SK-N-SH (cell line): ENCODE measurements at regions not wholly inside any gene's neighbourhood (a gene's known extent, or its start where the extent isn't known, plus 50 kb on each side); places are given as distances from the start of the nearest gene placed in this dataset.

ENCODE experiments used
- CTCF ChIA-PET: fragments of 300-600, 350-600 bp; formaldehyde crosslinking; extraction: SDS; loops from one replicate; lab custom pipeline; 2021; lab: Yijun Ruan, JAX
- POLR2A ChIA-PET: fragments of 350-600 bp; sonication (Branson Sonifier 250); formaldehyde crosslinking; extraction: SDS; loops from one replicate; lab custom pipeline; 2020; ENCODE audit warnings: antibody characterized with exemption, inconsistent platforms; lab: Yijun Ruan, JAX
- DNase-seq: peaks from one replicate; pipeline ENCODE4 v3.0.0; 2012
- H2AFZ ChIP-seq: fragments of 200-600 bp; sonication (generic); 2 replicates; pipeline ENCODE4 v1.8.1; 2016; ENCODE audit warnings: antibody characterized with exemption, mild to moderate bottlenecking, low read depth
- H3F3A ChIP-seq: fragments of 200-600 bp; sonication (generic); replicated peaks from 2 replicates; pipeline ENCODE3; 2016; ENCODE audit warnings: antibody characterized with exemption, mild to moderate bottlenecking; ENCODE audit not compliant: insufficient read depth
- H3K27ac ChIP-seq, 2 experiments: fragments of 200-500 bp in 1 of 2; fragments of 200-600 bp in 1 of 2; sonication (Bioruptor generic) in 1 of 2; sonication (generic), shearing (Covaris generic) in 1 of 2; 2 replicates each; pipeline versions ENCODE4 v1.5.1 to v1.6.1; 2014 to 2016; ENCODE audit warnings: low read depth in 2 of 2, inconsistent platforms in 1 of 2, low read length in 1 of 2, mild to moderate bottlenecking in 1 of 2, mixed read lengths in 1 of 2
- H3K27me3 ChIP-seq: fragments of 200-600 bp; sonication (generic), shearing (Covaris generic); 2 replicates; pipeline ENCODE4 v1.6.1; 2016; ENCODE audit warnings: mixed run types; ENCODE audit not compliant: insufficient read depth
- H3K36me3 ChIP-seq, 2 experiments: fragments of 200-500 bp in 1 of 2; fragments of 200-600 bp in 1 of 2; sonication (Bioruptor generic) in 1 of 2; sonication (generic) in 1 of 2; replicated peaks in 1 of 2; 2 replicates each; pipeline versions ENCODE3 to v1.5.1; 2014 to 2016; ENCODE audit warnings: low read length in 1 of 2, mild to moderate bottlenecking in 1 of 2; ENCODE audit not compliant: insufficient read depth in 2 of 2, control insufficient read depth in 1 of 2
- H3K4me1 ChIP-seq, 2 experiments: fragments of 200-500 bp in 1 of 2; fragments of 200-600 bp in 1 of 2; sonication (Bioruptor generic) in 1 of 2; sonication (generic), shearing (Covaris generic) in 1 of 2; 2 replicates each; pipeline versions ENCODE4 v1.5.1 to v1.6.1; 2014 to 2016; ENCODE audit warnings: low read depth in 1 of 2, low read length in 1 of 2, mixed run types in 1 of 2; ENCODE audit not compliant: insufficient read depth in 2 of 2, control insufficient read depth in 1 of 2
- H3K4me2 ChIP-seq: fragments of 200-600 bp; sonication (generic), shearing (Covaris generic); 2 replicates; pipeline ENCODE4 v1.6.1; 2017; ENCODE audit warnings: mixed run types
- H3K4me3 ChIP-seq, 2 experiments: fragments of 200-500 bp in 1 of 2; fragments of 200-600 bp in 1 of 2; sonication (Bioruptor generic) in 1 of 2; sonication (generic), shearing (Covaris generic) in 1 of 2; 2 replicates each; pipeline versions ENCODE4 v1.5.1 to v1.8.1; 2014 to 2016; ENCODE audit warnings: low read depth in 2 of 2, inconsistent platforms in 1 of 2, low read length in 1 of 2, mild to moderate bottlenecking in 1 of 2, mixed read lengths in 1 of 2, moderate library complexity in 1 of 2
- H3K79me2 ChIP-seq: fragments of 200-600 bp; sonication (generic); 2 replicates; pipeline ENCODE4 v1.8.1; 2017; ENCODE audit warnings: mild to moderate bottlenecking; ENCODE audit not compliant: insufficient read depth
- H3K9ac ChIP-seq: fragments of 200-600 bp; sonication (generic); 2 replicates; pipeline ENCODE4 v1.6.1; 2017; ENCODE audit warnings: mixed run types
- H3K9me2 ChIP-seq: fragments of 200-600 bp; sonication (generic); 2 replicates; pipeline ENCODE4 v1.6.1; 2017; ENCODE audit warnings: mixed run types
- H3K9me3 ChIP-seq: fragments of 200-600 bp; sonication (generic); 2 replicates; pipeline ENCODE4 v1.6.1; 2017; ENCODE audit warnings: mixed run types, mild to moderate bottlenecking, moderate library complexity
- H4K20me1 ChIP-seq: fragments of 200-600 bp; sonication (generic); 2 replicates; pipeline ENCODE4 v1.6.1; 2017; ENCODE audit warnings: mild to moderate bottlenecking, mixed run types; ENCODE audit not compliant: insufficient read depth
- CHD2 ChIP-seq: fragments of 150-350 bp; IDR thresholded peaks from 2 replicates; pipeline ENCODE4 v1.6.1; 2018; ENCODE audit warnings: low read length; ENCODE audit not compliant: partially characterized antibody
- CTCF ChIP-seq: fragments of 200-600 bp; sonication (generic); IDR thresholded peaks from 2 replicates; pipeline ENCODE4 v1.6.1; 2017; ENCODE audit warnings: antibody characterized with exemption, mild to moderate bottlenecking, moderate library complexity
- EP300 ChIP-seq, 2 experiments: IDR thresholded peaks; 2 replicates each; pipeline versions ENCODE4 v1.4.0 to v1.6.1; 2012; ENCODE audit warnings: borderline replicate concordance in 1 of 2, low read depth in 1 of 2, low read length in 1 of 2
- EZH2phosphoT487 ChIP-seq: fragments of 200-600 bp; sonication (generic); IDR thresholded peaks from 2 replicates; pipeline ENCODE4 v1.6.1; 2017; ENCODE audit warnings: low read depth, mixed run types, mild to moderate bottlenecking, antibody characterized with exemption, moderate library complexity, borderline replicate concordance
- MAX ChIP-seq: IDR thresholded peaks from 2 replicates; pipeline ENCODE4 v1.4.0; 2012; ENCODE audit warnings: low read depth
- MXI1 ChIP-seq: IDR thresholded peaks from 2 replicates; pipeline ENCODE4 v1.6.1; 2012; ENCODE audit warnings: mild to moderate bottlenecking, low read depth, low read length, improper control_type of control experiment
- POLR2AphosphoS5 ChIP-seq: IDR thresholded peaks from 2 replicates; pipeline ENCODE4 v1.6.1; 2012; ENCODE audit warnings: low read depth, low read length
- REST ChIP-seq: IDR thresholded peaks from 2 replicates; pipeline ENCODE4 v1.6.1; 2012; ENCODE audit warnings: mild to moderate bottlenecking, low read depth, low read length, moderate library complexity
- TAF1 ChIP-seq: IDR thresholded peaks from 2 replicates; pipeline ENCODE4 v1.6.1; 2012; ENCODE audit warnings: low read depth, mild to moderate bottlenecking, low read length, moderate library complexity, borderline replicate concordance
- TEAD4 ChIP-seq: IDR thresholded peaks from 2 replicates; pipeline ENCODE4 v1.4.0; 2012; ENCODE audit warnings: mild to moderate bottlenecking, borderline replicate concordance; ENCODE audit not compliant: insufficient read depth
- USF2 ChIP-seq: fragments of 150-350 bp; IDR thresholded peaks from 2 replicates; pipeline ENCODE4 v1.6.1; 2017; ENCODE audit warnings: antibody characterized with exemption, low read length, low read depth, borderline replicate concordance
- ZBTB33 ChIP-seq: IDR thresholded peaks from 2 replicates; pipeline ENCODE4 v1.4.0; 2012; ENCODE audit warnings: low read depth, borderline replicate concordance
- WGBS: methylation state at CpG from one replicate; pipeline ENCODE4 v1.1.6; 2017; ENCODE audit warnings: low lambda C conversion rate; 5-methylcytosine and 5-hydroxymethylcytosine counted together

GRCh38 chr17:54844233-54844632 is 56.4 kb upstream of the TOM1L1 start (continued):
- TF ChIP-seq ZBTB33: no peak
- TF ChIP-seq CHD2: no peak

GRCh38 chr17:54848368-54848987 is 52.2 kb upstream of the TOM1L1 start:
- DNase-seq: no peak
- no peak overlapping the region for H3K9ac ChIP-seq
- no peak overlapping the region for H3K4me3 ChIP-seq
- H3K27me3 ChIP-seq: no peaks in the 10 kb centered on the region
- no peaks in the 10 kb centered on the region for H3F3A ChIP-seq
- no peak overlapping the region for H3K4me2 ChIP-seq
- H4K20me1 ChIP-seq: no peaks in the 10 kb centered on the region
- 50% methylated on average over 2 of the region's 2 CpGs for WGBS
- H2AFZ ChIP-seq: no peak overlapping the region
- 0 out of 2 replicates have a peak, but pooled peaks cover 7% of the 10 kb centered on the region for H3K9me2 ChIP-seq
- H3K4me1 ChIP-seq: no peaks in the 10 kb centered on the region; a peak in 1 of 4 replicates
- no peaks in the 10 kb centered on the region for H3K36me3 ChIP-seq
- POLR2A ChIA-PET: no interaction called here
- no peak overlapping the region for H3K27ac ChIP-seq
- CTCF ChIA-PET: interaction anchor here (1.4 to 1.7 kb wide), 2 partner anchors 43 to 55 kb away, joined by 3 to 5 read pairs; no protein-coding TSS in a partner anchor
- no peak for TF ChIP-seq USF2
- no peak for TF ChIP-seq EP300 (IDR thresholded peaks at IDR 0.05; ENCODE audit: borderline replicate concordance in 1 of 2, low read depth in 1 of 2, low read length in 1 of 2)
- TF ChIP-seq TAF1: no peak
- TF ChIP-seq TEAD4: no peak
- H3K9me3 ChIP-seq: no peaks in the 10 kb centered on the region
- no peaks in the 10 kb centered on the region for H3K79me2 ChIP-seq

GRCh38 chr17:54849660-54850059 is 51.0 kb upstream of the TOM1L1 start:
- DNase-seq: no peak
- Histone ChIP-seq H3K4me1 (no peaks in the 10 kb centered on the region; a peak in 1 of 4 replicates), H3K9ac (no peak overlapping the region), H3K4me2 (no peak overlapping the region), H2AFZ (no peak overlapping the region), H3K9me3 (no peaks in the 10 kb centered on the region), H3K36me3 (no peaks in the 10 kb centered on the region), H3F3A (no peaks in the 10 kb centered on the region), H3K27me3 (no peaks in the 10 kb centered on the region), H3K27ac (no peak overlapping the region), H3K79me2 (no peaks in the 10 kb centered on the region), H3K4me3 (no peak overlapping the region), H4K20me1 (no peaks in the 10 kb centered on the region), H3K9me2 (0 out of 2 replicates have a peak, but pooled peaks cover 5% of the 10 kb centered on the region)
- CTCF ChIA-PET: interaction anchor here (0.9 to 1.7 kb wide), 3 partner anchors 12 to 64 kb away, joined by 3 to 5 read pairs (median 4); no protein-coding TSS in a partner anchor
- POLR2A ChIA-PET: no interaction called here
- 42% methylated on average over 6 of the region's 6 CpGs for whole genome bisulfite sequencing
- TF ChIP-seq CTCF: no peak
- TF ChIP-seq MAX: no peak
- no peak for TF ChIP-seq REST
- TF ChIP-seq EP300 (IDR thresholded peaks at IDR 0.05; ENCODE audit: borderline replicate concordance in 1 of 2, low read depth in 1 of 2, low read length in 1 of 2): no peak
- TF ChIP-seq USF2: no peak
- TF ChIP-seq POLR2AphosphoS5: no peak
- no peak for TF ChIP-seq MXI1
- TF ChIP-seq TAF1: no peak
- no peak for TF ChIP-seq EZH2phosphoT487
